A549 (cell line): ENCODE measurements at regions not wholly inside any gene's neighbourhood (a gene's known extent, or its start where the extent isn't known, plus 50 kb on each side); places are given as distances from the start of the nearest gene placed in this dataset.

Experiments
- ATAC-seq, 2 experiments: fragments of 200-7000 bp in 1 of 2; fragments of >200 bp in 1 of 2; cut with Nextera tagmentation in 1 of 2; cut with Tn5 transposase in 1 of 2; 3 replicates each; pipeline versions ENCODE4 v1.8.0 to v1.9.1; 2018 to 2020; ENCODE audit warnings: mild to moderate bottlenecking in 1 of 2, moderate library complexity in 1 of 2
- CTCF ChIA-PET: fragments of 300-600 bp; sonication (Branson Sonifier 250); formaldehyde crosslinking; extraction: SDS; loops from one replicate; lab custom pipeline; 2021; ENCODE audit warnings: antibody characterized with exemption, inconsistent platforms; lab: Yijun Ruan, JAX
- POLR2A ChIA-PET: fragments of 350-600 bp; formaldehyde crosslinking; extraction: SDS; loops from one replicate; lab custom pipeline; 2021; ENCODE audit warnings: antibody characterized with exemption, inconsistent platforms; lab: Yijun Ruan, JAX
- DNase-seq, 2 experiments: peaks; one replicate each; pipeline versions ENCODE4 v3.0.0 to v3.0.0-alpha.2; 2011 to 2016; ENCODE audit warnings: low read depth in 1 of 2, low spot score in 1 of 2
- FAIRE-seq: peaks from 2 replicates; lab custom pipeline; 2011; peaks lifted over from hg19 to GRCh38; lab: Jason Lieb, UNC
- H3K27ac ChIP-seq, 2 experiments: fragments of >200 bp; sonication (Bioruptor Twin); formaldehyde crosslinking; 3 replicates each; pipeline ENCODE4 v1.5.1; 2016 to 2017
- H3K4me1 ChIP-seq: fragments of >200 bp; sonication (Bioruptor Twin); formaldehyde crosslinking; 3 replicates; pipeline ENCODE4 v1.6.1; 2016
- H3K4me2 ChIP-seq: fragments of >200 bp; sonication (Bioruptor Twin); formaldehyde crosslinking; 3 replicates; pipeline ENCODE4 v1.6.1; 2016
- H3K4me3 ChIP-seq: fragments of >200 bp; sonication (Bioruptor Twin); formaldehyde crosslinking; 3 replicates; pipeline ENCODE4 v1.5.1; 2016
- H3K9me3 ChIP-seq: fragments of >200 bp; sonication (Bioruptor Twin); formaldehyde crosslinking; 3 replicates; pipeline ENCODE4 v1.6.1; 2016
- BCL3 ChIP-seq: fragments of >200 bp; sonication (Bioruptor Twin); formaldehyde crosslinking; IDR thresholded peaks from 3 replicates; pipeline ENCODE4 v1.6.1; 2016
- BHLHE40 ChIP-seq: IDR thresholded peaks from 2 replicates; pipeline ENCODE4 v1.6.1; 2012; ENCODE audit warnings: low read depth, low read length, inconsistent platforms
- CBX2 ChIP-seq: fragments of 200-600 bp; sonication (generic); IDR thresholded peaks from 2 replicates; pipeline ENCODE4 v1.6.1; 2016; ENCODE audit warnings: low read depth, mild to moderate bottlenecking, borderline replicate concordance
- CBX8 ChIP-seq: fragments of 200-600 bp; sonication (generic); IDR thresholded peaks from 2 replicates; pipeline ENCODE4 v1.6.1; 2016
- CEBPB ChIP-seq, 2 experiments: fragments of >200 bp in 1 of 2; sonication (Bioruptor Twin) in 1 of 2; formaldehyde crosslinking in 1 of 2; IDR thresholded peaks; 2 replicates each; pipeline ENCODE4 v1.6.1; 2012 to 2016
- CHD2 ChIP-seq: fragments of 150-350 bp; IDR thresholded peaks from 2 replicates; pipeline ENCODE4 v1.6.1; 2014; ENCODE audit warnings: low read length; ENCODE audit not compliant: partially characterized antibody
- CHD4 ChIP-seq: fragments of 200-600 bp; sonication (generic); IDR thresholded peaks from 2 replicates; pipeline ENCODE4 v1.6.1; 2016; ENCODE audit warnings: antibody characterized with exemption, mild to moderate bottlenecking, borderline replicate concordance
- EHF ChIP-seq: fragments of 250-450 bp; sonication (Bioruptor Pico); IDR thresholded peaks from 2 replicates; pipeline ENCODE4 v1.5.0; 2020; ENCODE audit warnings: mild to moderate bottlenecking
- EHMT2 ChIP-seq: fragments of 200-600 bp; sonication (generic); IDR thresholded peaks from 2 replicates; pipeline ENCODE4 v1.6.1; 2016; ENCODE audit warnings: antibody characterized with exemption, low read depth, mild to moderate bottlenecking, moderate library complexity
- FOSL2 ChIP-seq, 2 experiments: fragments of 450-650 bp in 1 of 2; fragments of >200 bp in 1 of 2; sonication (Bioruptor Twin) in 1 of 2; formaldehyde crosslinking; IDR thresholded peaks; 2 replicates each; pipeline versions ENCODE4 v1.5.0 to v1.6.1; 2016 to 2020; ENCODE audit warnings: mild to moderate bottlenecking in 1 of 2, moderate library complexity in 1 of 2
- HDAC2 ChIP-seq: fragments of 200-600 bp; sonication (generic); IDR thresholded peaks from 2 replicates; pipeline ENCODE4 v1.6.1; 2016
- HES2 ChIP-seq: fragments of >200 bp; sonication (Bioruptor Twin); formaldehyde crosslinking; IDR thresholded peaks from 2 replicates; pipeline ENCODE4 v1.6.1; 2016
- HEYL ChIP-seq: fragments of 250-450 bp; sonication (Bioruptor Pico); IDR thresholded peaks from 2 replicates; pipeline ENCODE4 v1.8.0; 2021; ENCODE audit warnings: mild to moderate bottlenecking, moderate library complexity
- HOXB13 ChIP-seq: fragments of 250-450 bp; sonication (Bioruptor Pico); IDR thresholded peaks from 2 replicates; pipeline ENCODE4 v1.5.0; 2020; ENCODE audit warnings: low read depth, mild to moderate bottlenecking, moderate library complexity
- HOXB5 ChIP-seq: fragments of 250-450 bp; sonication (Bioruptor Pico); IDR thresholded peaks from 2 replicates; pipeline ENCODE4 v1.5.0; 2020; ENCODE audit warnings: mild to moderate bottlenecking, moderate library complexity
- JUNB ChIP-seq: fragments of >200 bp; sonication (Bioruptor Twin); formaldehyde crosslinking; IDR thresholded peaks from 2 replicates; pipeline ENCODE4 v1.6.1; 2016
- KDM1A ChIP-seq: fragments of 200-600 bp; sonication (generic); IDR thresholded peaks from 2 replicates; pipeline ENCODE4 v1.6.1; 2016; ENCODE audit warnings: low read depth, mild to moderate bottlenecking
- MAX ChIP-seq: IDR thresholded peaks from 2 replicates; pipeline ENCODE4 v1.6.1; 2012
- MYC ChIP-seq: IDR thresholded peaks from 2 replicates; pipeline ENCODE4 v1.6.1; 2012; ENCODE audit warnings: mild to moderate bottlenecking, inconsistent platforms, low read length, improper control_type of control experiment, borderline replicate concordance
- NFE2L2 ChIP-seq: fragments of 150-350 bp; conservative IDR thresholded peaks from 2 replicates; pipeline ENCODE4 v1.6.1; 2014; ENCODE audit warnings: low read length
- RAD21 ChIP-seq, 2 experiments: fragments of >200 bp in 1 of 2; sonication (Bioruptor Twin) in 1 of 2; formaldehyde crosslinking in 1 of 2; IDR thresholded peaks in 1 of 2; conservative IDR thresholded peaks in 1 of 2; 2 replicates in 1 of 2; 3 replicates in 1 of 2; pipeline ENCODE4 v1.6.1; 2012 to 2018; ENCODE audit warnings: inconsistent platforms in 1 of 2
- RARB ChIP-seq: fragments of 250-450 bp; sonication (Bioruptor Pico); IDR thresholded peaks from 2 replicates; pipeline ENCODE4 v1.8.0; 2021; ENCODE audit warnings: mild to moderate bottlenecking, moderate library complexity
- RCOR1 ChIP-seq: fragments of 150-350 bp; IDR thresholded peaks from 2 replicates; pipeline ENCODE4 v1.6.1; 2014; ENCODE audit warnings: antibody characterized with exemption, low read length, low read depth
- RNF2 ChIP-seq: fragments of 200-600 bp; sonication (generic); IDR thresholded peaks from 2 replicates; pipeline ENCODE4 v1.6.1; 2016; ENCODE audit warnings: low read depth, mild to moderate bottlenecking, antibody characterized with exemption, moderate library complexity, borderline replicate concordance
- SMC3 ChIP-seq: fragments of >200 bp; sonication (Bioruptor Twin); formaldehyde crosslinking; IDR thresholded peaks from 3 replicates; pipeline ENCODE4 v1.6.1; 2018; ENCODE audit warnings: inconsistent platforms
- SREBF2 ChIP-seq: fragments of 450-650 bp; IDR thresholded peaks from 2 replicates; pipeline ENCODE4 v1.6.1; 2014; ENCODE audit warnings: mild to moderate bottlenecking, moderate library complexity
- TP53 ChIP-seq: fragments of 250-450 bp; sonication (Bioruptor Pico); IDR thresholded peaks from 2 replicates; pipeline ENCODE4 v1.5.0; 2021; ENCODE audit warnings: mild to moderate bottlenecking, moderate library complexity
- ZC3H11A ChIP-seq: fragments of 450-650 bp; IDR thresholded peaks from 2 replicates; pipeline ENCODE4 v1.6.1; 2014; ENCODE audit warnings: antibody characterized with exemption, mild to moderate bottlenecking
- WGBS: methylation state at CpG from one replicate; pipeline ENCODE4 v1.1.6; 2017; ENCODE audit errors: missing lambda C conversion rate; 5-methylcytosine and 5-hydroxymethylcytosine counted together

- TF ChIP-seq TP53: no peak
Observed at GRCh38 chr14:100401792-100402191, 78.7 kb downstream of the SLC25A47 start (continued).

- TF ChIP-seq CBX8: no peak
- TF ChIP-seq HOXB5 (CRISPR knock-in tag): no peak
- TF ChIP-seq SMC3: no peak
- TF ChIP-seq RNF2: no peak
- H3K4me3 ChIP-seq: no peak overlapping the region
- DNase-seq (no peak), ATAC-seq (no peak), FAIRE-seq (no peak)
- H3K4me2 ChIP-seq: no peak overlapping the region
- 65% methylated on average over 7 of the region's 7 CpGs for whole genome bisulfite sequencing
- CTCF ChIA-PET: interaction anchor here (0.9 to 3.1 kb wide), 9 partner anchors 15 to 437 kb away, joined by 3 to 27 read pairs (median 8); no protein-coding TSS in a partner anchor
- POLR2A ChIA-PET: no interaction called here
- no peaks in the 10 kb centered on the region for H3K9me3 ChIP-seq
- H3K4me1 ChIP-seq: peaks cover 53% of the 10 kb centered on the region
- peak overlapping the region in 1 of 2 experiments; percentile 42; a peak in 1 of 6 replicates for H3K27ac ChIP-seq
Observed at GRCh38 chr14:100402631-100403030, 79.5 kb downstream of the SLC25A47 start.

- no peak for DNase-seq
- WGBS: 88% methylated on average over 5 of the region's 5 CpGs
- H3K9me3 ChIP-seq: no peaks in the 10 kb centered on the region
- no peak for ATAC-seq
- FAIRE-seq: no peak
- H3K4me2 ChIP-seq: no peak overlapping the region
- no peak overlapping the region for H3K4me3 ChIP-seq
- POLR2A ChIA-PET: no interaction called here
- CTCF ChIA-PET: interaction anchor here (0.9 to 3.1 kb wide), 9 partner anchors 9 to 260 kb away, joined by 3 to 27 read pairs (median 5); no protein-coding TSS in a partner anchor
- TF ChIP-seq HOXB13 (CRISPR knock-in tag) (no peak), FOSL2 (IDR thresholded peaks at IDR 0.05) (no peak), FOSL2 (CRISPR knock-in tag; IDR thresholded peaks at IDR 0.05) (no peak), SREBF2 (no peak), HES2 (no peak), CHD2 (no peak)
- H3K4me1 ChIP-seq: peaks cover 53% of the 10 kb centered on the region
- H3K27ac ChIP-seq: peak overlapping the region in 1 of 2 experiments; percentile 16; a peak in 1 of 6 replicates
Observed at GRCh38 chr14:100403105-100403504, 80.0 kb downstream of the SLC25A47 start.

- DNase-seq (no peak), ATAC-seq (no peak), FAIRE-seq (no peak)
- POLR2A ChIA-PET: no interaction called here
- Histone ChIP-seq H3K9me3 (no peaks in the 10 kb centered on the region), H3K4me3 (no peak overlapping the region), H3K4me2 (no peak overlapping the region), H3K4me1 (peaks cover 53% of the 10 kb centered on the region), H3K27ac (peak overlapping the region in 1 of 2 experiments; percentile 22; a peak in 2 of 6 replicates)
- TF ChIP-seq CEBPB (IDR thresholded peaks at IDR 0.05): no peak
- TF ChIP-seq RAD21 (conservative IDR thresholded peaks at IDR 0.05 in 1 of 2, IDR thresholded peaks at IDR 0.05 in 1 of 2): no peak
- TF ChIP-seq HDAC2: no peak
- no peak for TF ChIP-seq MAX
- no peak for TF ChIP-seq CBX2
- TF ChIP-seq HOXB5 (CRISPR knock-in tag): no peak
- 96% methylated on average over 10 of the region's 10 CpGs for WGBS
- CTCF ChIA-PET: interaction anchor here (1.0 to 3.1 kb wide), 7 partner anchors 10 to 251 kb away, joined by 4 to 27 read pairs (median 11); no protein-coding TSS in a partner anchor
Observed at GRCh38 chr14:100403802-100404365, 80.7 kb downstream of the SLC25A47 start.

- POLR2A ChIA-PET: no interaction called here
- Histone ChIP-seq H3K4me2 (no peak overlapping the region), H3K9me3 (no peaks in the 10 kb centered on the region), H3K4me1 (peaks cover 56% of the 10 kb centered on the region), H3K27ac (peak overlapping the region in 1 of 2 experiments; percentile 22; a peak in 2 of 6 replicates), H3K4me3 (no peak overlapping the region)
- no peak for FAIRE-seq
- WGBS: 96% methylated on average over 4 of the region's 4 CpGs
- CTCF ChIA-PET: interaction anchor here (0.6 to 3.1 kb wide), 8 partner anchors 8 to 251 kb away, joined by 3 to 27 read pairs (median 8); no protein-coding TSS in a partner anchor
- ATAC-seq: no peak
- no peak for DNase-seq
- TF ChIP-seq ZC3H11A (no peak), RCOR1 (no peak), HDAC2 (no peak), RARB (CRISPR knock-in tag) (no peak), NFE2L2 (no peak), CBX8 (no peak), KDM1A (no peak), BCL3 (no peak), EHMT2 (no peak), MYC (no peak), CHD4 (no peak), JUNB (no peak), HEYL (no peak), EHF (CRISPR knock-in tag) (no peak), BHLHE40 (no peak)
Observed at GRCh38 chr14:100404419-100404818, 81.3 kb downstream of the SLC25A47 start.
